Left lung (tissue), 4 donors: ENCODE measurements at regions not wholly inside any gene's neighbourhood (a gene's known extent, or its start where the extent isn't known, plus 50 kb on each side); places are given as distances from the start of the nearest gene placed in this dataset.
A peak's percentile ranks its signal among the peaks of the same experiment; 100 is the strongest.

Experiments
- ATAC-seq: fragments of 200-7000 bp; cut with Tn5 transposase; one replicate; pipeline ENCODE4 v1.9.1; 2020; ENCODE audit warnings: moderate library complexity
- DNase-seq, 4 donors: peaks; one replicate each; pipeline ENCODE4 v3.0.0-alpha.2; 2013 to 2020
- H3K27ac ChIP-seq, 2 donors: fragments of 200-600 bp; sonication (generic) in 1 of 2; one replicate each; pipeline versions ENCODE4 v1.5.0 to v1.8.0; 2020 to 2021
- H3K27me3 ChIP-seq, 2 donors: fragments of 200-600 bp; sonication (generic) in 1 of 2; one replicate each; pipeline versions ENCODE4 v1.5.0 to v1.8.0; 2020 to 2021
- H3K36me3 ChIP-seq, 2 donors: fragments of 200-600 bp; sonication (generic) in 1 of 2; one replicate each; pipeline versions ENCODE4 v1.5.0 to v1.8.0; 2020 to 2021
- H3K4me1 ChIP-seq, 2 donors: fragments of 200-600 bp; one replicate each; pipeline ENCODE4 v1.8.0; 2021
- H3K4me3 ChIP-seq, 2 donors: fragments of 200-600 bp; sonication (generic) in 1 of 2; one replicate each; pipeline versions ENCODE4 v1.5.0 to v1.8.0; 2020 to 2021; ENCODE audit warnings: mild to moderate bottlenecking in 1 of 2
- H3K9me3 ChIP-seq, 2 donors: fragments of 200-600 bp; sonication (generic) in 1 of 2; one replicate each; pipeline versions ENCODE4 v1.5.0 to v1.8.0; 2020 to 2021
- CTCF ChIP-seq, 2 donors: fragments of 200-600 bp; sonication (generic) in 1 of 2; IDR thresholded peaks; one replicate each; pipeline versions ENCODE4 v1.5.0 to v1.8.0; 2021; ENCODE audit warnings: antibody characterized with exemption in 2 of 2
- intact Hi-C, 2 donors: fragments of 100-400 bp; cut with DNase I; formaldehyde crosslinking; loops; one replicate each; pipeline versions ENCODE4 v1.11.2 to v1.14.2; 2022
- donor health status: DM: no; HTN: yes; CAD: no.
- donor health status: DM: no; HTN: no; CAD: no.

- ATAC-seq (no peak), DNase-seq (no peak)
- TF ChIP-seq CTCF (IDR thresholded peaks at IDR 0.05): no peak
- H3K36me3 ChIP-seq: no peaks in the 10 kb centered on the region
- H3K27me3 ChIP-seq: no peaks in the 10 kb centered on the region
- H3K4me1 ChIP-seq: no peaks in the 10 kb centered on the region
- H3K4me3 ChIP-seq: no peak overlapping the region
- H3K27ac ChIP-seq: no peak overlapping the region
- no peaks in the 10 kb centered on the region for H3K9me3 ChIP-seq
- intact Hi-C loops: no loop called here
These were observed 620.2 kb downstream of the CPS1 start for GRCh38 chr2:211176514-211177141.

- DNase-seq: peak in 2 of 4 donors; percentile 2 to 37
- peak; percentile 97 for ATAC-seq
- TF ChIP-seq CTCF (IDR thresholded peaks at IDR 0.05): no peak
- H3K27ac ChIP-seq: no peak overlapping the region
- H3K4me1 ChIP-seq: no peaks in the 10 kb centered on the region
- H3K27me3 ChIP-seq: no peaks in the 10 kb centered on the region
- H3K9me3 ChIP-seq: no peaks in the 10 kb centered on the region
- no peak overlapping the region for H3K4me3 ChIP-seq
- intact Hi-C loops: no loop called here
- no peaks in the 10 kb centered on the region for H3K36me3 ChIP-seq
These were observed 625.2 kb downstream of the CPS1 start for GRCh38 chr2:211181626-211182025.

GRCh38 chr2:211187602-211188001 is 631.2 kb downstream of the CPS1 start:
- intact Hi-C loops: no loop called here
- H3K27ac ChIP-seq: no peak overlapping the region
- H3K36me3 ChIP-seq: no peaks in the 10 kb centered on the region
- TF ChIP-seq CTCF (IDR thresholded peaks at IDR 0.05): no peak
- ATAC-seq: no peak
- no peak overlapping the region for H3K4me3 ChIP-seq
- H3K27me3 ChIP-seq: no peaks in the 10 kb centered on the region
- DNase-seq: no peak
- no peaks in the 10 kb centered on the region for H3K4me1 ChIP-seq
- H3K9me3 ChIP-seq: no peaks in the 10 kb centered on the region

GRCh38 chr2:211203986-211204385 is 647.6 kb downstream of the CPS1 start:
- TF ChIP-seq CTCF (IDR thresholded peaks at IDR 0.05): no peak
- Histone ChIP-seq H3K4me1 (no peaks in the 10 kb centered on the region), H3K27me3 (no peaks in the 10 kb centered on the region), H3K9me3 (no peaks in the 10 kb centered on the region), H3K4me3 (no peak overlapping the region), H3K27ac (no peak overlapping the region), H3K36me3 (no peaks in the 10 kb centered on the region)
- intact Hi-C loops: no loop called here
- DNase-seq: no peak
- ATAC-seq: no peak

GRCh38 chr2:211204456-211204855 is 648.1 kb downstream of the CPS1 start:
- H3K4me1 ChIP-seq: no peaks in the 10 kb centered on the region
- H3K4me3 ChIP-seq: no peak overlapping the region
- no peak for ATAC-seq
- no peaks in the 10 kb centered on the region for H3K36me3 ChIP-seq
- H3K27ac ChIP-seq: no peak overlapping the region
- TF ChIP-seq CTCF (IDR thresholded peaks at IDR 0.05): no peak
- DNase-seq: no peak
- intact Hi-C loops: no loop called here
- no peaks in the 10 kb centered on the region for H3K27me3 ChIP-seq
- peaks cover 0 to 2% of the 10 kb centered on the region in 2 donors for H3K9me3 ChIP-seq
